ENCODE measurements at regions not wholly inside any gene's neighbourhood (a gene's known extent, or its start where the extent isn't known, plus 50 kb on each side); places are given as distances from the start of the nearest gene placed in this dataset.

DNA sequence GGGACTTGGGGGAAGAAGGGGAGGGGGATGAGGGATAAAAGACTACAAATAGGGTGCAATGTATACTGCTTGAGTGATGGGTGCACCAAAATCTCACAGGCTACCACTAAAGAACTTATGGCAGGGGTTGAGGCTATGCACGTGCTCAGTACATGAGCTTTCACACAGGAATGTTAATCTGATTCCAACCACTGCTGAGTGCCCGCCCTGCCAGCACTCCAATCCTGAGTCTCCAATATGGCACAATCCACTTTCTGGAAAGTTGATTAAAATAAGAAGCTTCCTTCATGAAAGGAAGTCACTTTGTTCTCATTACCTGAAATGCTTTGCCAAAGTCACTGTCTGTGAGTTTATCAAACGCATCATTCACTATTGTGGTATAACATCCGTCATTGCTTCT lies 463.0 kb downstream of the IRS2 start:
- no peak for ATAC-seq
- H3K4me2 ChIP-seq (ENCODE audit: low read length) = no peak overlapping the region
- H3K36me3 ChIP-seq (ENCODE audit: low read depth, low read length) = no peaks in the 10 kb centered on the region
- no peak for TF ChIP-seq EZH2 (IDR thresholded peaks at IDR 0.05; ENCODE audit: low read length, unreplicated experiment)
- TF ChIP-seq, protein P1, sequence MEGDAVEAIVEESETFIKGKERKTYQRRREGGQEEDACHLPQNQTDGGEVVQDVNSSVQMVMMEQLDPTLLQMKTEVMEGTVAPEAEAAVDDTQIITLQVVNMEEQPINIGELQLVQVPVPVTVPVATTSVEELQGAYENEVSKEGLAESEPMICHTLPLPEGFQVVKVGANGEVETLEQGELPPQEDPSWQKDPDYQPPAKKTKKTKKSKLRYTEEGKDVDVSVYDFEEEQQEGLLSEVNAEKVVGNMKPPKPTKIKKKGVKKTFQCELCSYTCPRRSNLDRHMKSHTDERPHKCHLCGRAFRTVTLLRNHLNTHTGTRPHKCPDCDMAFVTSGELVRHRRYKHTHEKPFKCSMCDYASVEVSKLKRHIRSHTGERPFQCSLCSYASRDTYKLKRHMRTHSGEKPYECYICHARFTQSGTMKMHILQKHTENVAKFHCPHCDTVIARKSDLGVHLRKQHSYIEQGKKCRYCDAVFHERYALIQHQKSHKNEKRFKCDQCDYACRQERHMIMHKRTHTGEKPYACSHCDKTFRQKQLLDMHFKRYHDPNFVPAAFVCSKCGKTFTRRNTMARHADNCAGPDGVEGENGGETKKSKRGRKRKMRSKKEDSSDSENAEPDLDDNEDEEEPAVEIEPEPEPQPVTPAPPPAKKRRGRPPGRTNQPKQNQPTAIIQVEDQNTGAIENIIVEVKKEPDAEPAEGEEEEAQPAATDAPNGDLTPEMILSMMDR (conservative IDR thresholded peaks at IDR 0.05; ENCODE audit: low read depth, low read length) = no peak
- TF ChIP-seq EZH2phosphoT487 (IDR thresholded peaks at IDR 0.05; ENCODE audit: borderline replicate concordance, low read length) = no peak
- H3K9me3 ChIP-seq (ENCODE audit: low read length) = no peaks in the 10 kb centered on the region
- no peak overlapping the region for H3K9ac ChIP-seq (ENCODE audit: low read length)
- no peaks in the 10 kb centered on the region for H3K27me3 ChIP-seq (ENCODE audit: low read length)
- no peak overlapping the region for H2AFZ ChIP-seq (ENCODE audit: low read length)
- H4K20me1 ChIP-seq (ENCODE audit: low read length) = no peaks in the 10 kb centered on the region
- intact Hi-C loops (cut with micrococcal nuclease) = no loop called here
- no peaks in the 10 kb centered on the region for H3K9me2 ChIP-seq (replicated peaks; ENCODE audit: low read length)
- POLR2A ChIA-PET (ENCODE audit: unreplicated experiment) = no interaction called here
- BruUV-seq (replicated peaks) = no TSS peak
- no peaks in the 10 kb centered on the region for H3K4me1 ChIP-seq (ENCODE audit: insufficient read depth, low read length)
- no peak overlapping the region for H3K4me3 ChIP-seq (ENCODE audit: low read length)
- no peaks in the 10 kb centered on the region for H3K79me2 ChIP-seq (ENCODE audit: low read length)
- CTCF ChIA-PET = no interaction called here
- no peak overlapping the region for H3K27ac ChIP-seq (ENCODE audit: low read length)
- no peak for DNase-seq
- no peaks in the 10 kb centered on the region for H3F3A ChIP-seq (ENCODE audit: low read length, unreplicated experiment)

DNA sequence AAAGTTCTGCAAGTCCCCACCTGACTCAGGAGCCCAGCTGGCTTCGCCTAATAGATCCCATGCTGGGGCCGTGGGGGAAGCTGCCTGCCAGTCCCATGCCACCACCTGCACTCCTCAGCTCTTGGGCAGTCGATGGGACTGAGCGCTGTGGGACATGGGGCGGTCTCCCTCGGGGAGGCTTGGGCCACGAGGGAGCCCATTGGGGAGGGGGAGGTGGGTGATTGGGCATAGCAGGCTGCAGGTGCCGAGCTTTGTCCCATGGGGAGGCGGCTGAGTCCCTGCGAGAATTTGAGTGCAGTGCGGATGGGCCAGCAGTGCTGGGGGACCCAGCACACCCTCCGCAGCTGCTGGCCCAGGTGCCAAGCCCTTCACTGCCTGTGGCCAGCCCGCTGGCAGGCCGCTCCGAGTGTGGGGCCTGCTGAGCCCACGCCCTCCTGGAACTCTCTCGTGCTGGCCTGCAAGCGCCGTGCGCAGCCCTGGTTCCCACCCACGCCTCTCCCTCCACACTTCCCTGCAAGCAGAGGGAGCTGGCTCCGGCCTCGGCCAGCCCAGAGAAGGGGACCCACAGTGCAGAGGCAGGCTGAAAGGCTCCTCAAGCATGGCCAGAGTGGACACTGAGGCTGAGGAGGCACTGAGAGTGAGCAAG lies 467.3 kb downstream of the IRS2 start:
- H3K36me3 ChIP-seq (ENCODE audit: low read depth, low read length) = no peaks in the 10 kb centered on the region
- H2AFZ ChIP-seq (ENCODE audit: low read length) = no peak overlapping the region
- TF ChIP-seq, protein P1 (conservative IDR thresholded peaks at IDR 0.05; ENCODE audit: low read depth, low read length) = no peak
- no peak for TF ChIP-seq EZH2phosphoT487 (IDR thresholded peaks at IDR 0.05; ENCODE audit: borderline replicate concordance, low read length)
- intact Hi-C loops (cut with micrococcal nuclease) = no loop called here
- no peak overlapping the region for H3K4me3 ChIP-seq (ENCODE audit: low read length)
- H4K20me1 ChIP-seq (ENCODE audit: low read length) = no peaks in the 10 kb centered on the region
- CTCF ChIA-PET = no interaction called here
- no peak overlapping the region for H3K4me2 ChIP-seq (ENCODE audit: low read length)
- no peak overlapping the region for H3K9ac ChIP-seq (ENCODE audit: low read length)
- H3K9me2 ChIP-seq (replicated peaks; ENCODE audit: low read length) = no peaks in the 10 kb centered on the region
- no peaks in the 10 kb centered on the region for H3F3A ChIP-seq (ENCODE audit: low read length, unreplicated experiment)
- DNase-seq = no peak
- POLR2A ChIA-PET (ENCODE audit: unreplicated experiment) = no interaction called here
- H3K27ac ChIP-seq (ENCODE audit: low read length) = no peak overlapping the region
- H3K27me3 ChIP-seq (ENCODE audit: low read length) = no peaks in the 10 kb centered on the region
- BruUV-seq (replicated peaks) = no TSS peak
- no peaks in the 10 kb centered on the region for H3K79me2 ChIP-seq (ENCODE audit: low read length)
- H3K4me1 ChIP-seq (ENCODE audit: insufficient read depth, low read length) = no peaks in the 10 kb centered on the region
- no peak for ATAC-seq
- H3K9me3 ChIP-seq (ENCODE audit: low read length) = no peaks in the 10 kb centered on the region

DNA sequence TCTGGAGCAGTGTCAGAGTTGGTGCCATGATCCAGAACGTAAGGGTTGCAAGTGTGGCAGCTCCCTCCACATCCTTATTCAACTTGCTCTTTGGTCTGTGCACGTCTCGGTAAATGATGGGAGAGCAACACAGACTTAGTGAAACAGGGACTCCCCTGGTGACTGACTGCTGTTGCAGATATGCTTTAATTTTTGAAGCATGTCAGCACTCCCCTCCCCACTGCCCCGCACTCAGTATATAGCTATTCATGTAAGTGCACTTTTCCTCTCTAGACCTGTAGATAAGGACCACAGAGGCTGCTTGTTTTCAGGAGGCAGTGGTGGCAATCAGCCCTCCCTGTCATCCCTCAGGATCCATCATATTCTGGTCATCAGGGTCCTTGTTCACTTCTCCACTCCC lies 470.9 kb downstream of the IRS2 start:
- Histone ChIP-seq H3K9me2 (replicated peaks; ENCODE audit: low read length) (no peaks in the 10 kb centered on the region), H3K4me1 (ENCODE audit: insufficient read depth, low read length) (no peaks in the 10 kb centered on the region), H3K27ac (ENCODE audit: low read length) (no peak overlapping the region), H3K4me2 (ENCODE audit: low read length) (no peak overlapping the region), H3K27me3 (ENCODE audit: low read length) (no peaks in the 10 kb centered on the region), H3K79me2 (ENCODE audit: low read length) (no peaks in the 10 kb centered on the region), H4K20me1 (ENCODE audit: low read length) (no peaks in the 10 kb centered on the region), H3K4me3 (ENCODE audit: low read length) (no peak overlapping the region), H3F3A (ENCODE audit: low read length, unreplicated experiment) (no peaks in the 10 kb centered on the region), H2AFZ (ENCODE audit: low read length) (no peak overlapping the region), H3K9ac (ENCODE audit: low read length) (no peak overlapping the region), H3K36me3 (ENCODE audit: low read depth, low read length) (no peaks in the 10 kb centered on the region), H3K9me3 (ENCODE audit: low read length) (no peaks in the 10 kb centered on the region)
- no peak for DNase-seq
- TF ChIP-seq EZH2 (IDR thresholded peaks at IDR 0.05; ENCODE audit: low read length, unreplicated experiment) (no peak), EZH2phosphoT487 (IDR thresholded peaks at IDR 0.05; ENCODE audit: borderline replicate concordance, low read length) (no peak)
- TF ChIP-seq, protein P1 (conservative IDR thresholded peaks at IDR 0.05; ENCODE audit: low read depth, low read length) = no peak
- intact Hi-C loops (cut with micrococcal nuclease) = no loop called here
- CTCF ChIA-PET = no interaction called here
- no TSS peak for BruUV-seq (replicated peaks)
- POLR2A ChIA-PET (ENCODE audit: unreplicated experiment) = no interaction called here
- ATAC-seq = no peak

All from PC-3 (cell line).